GM12878 (cell line): ENCODE measurements at regions not wholly inside any gene's neighbourhood (a gene's known extent, or its start where the extent isn't known, plus 50 kb on each side); places are given as distances from the start of the nearest gene placed in this dataset.

Experiments
- ATAC-seq: fragments of 200-7000 bp; cut with Tn5 transposase; 3 replicates; pipeline ENCODE4 v1.9.1; 2020; ENCODE audit warnings: mild to moderate bottlenecking, moderate library complexity
- BruUV-seq: library from RNA; stranded (reverse); fragments of 400-500 nt; replicated peaks from 2 replicates; lab custom pipeline; 2021; lab: Mats Ljungman, UMichigan
- CTCF ChIA-PET: fragments of 300-600 bp; sonication (Branson Sonifier 250); formaldehyde crosslinking; extraction: SDS; loops from one replicate; lab custom pipeline; 2021; ENCODE audit warnings: inconsistent platforms; lab: Yijun Ruan, JAX
- POLR2A ChIA-PET: fragments of 350-600 bp; formaldehyde crosslinking; extraction: SDS; loops from one replicate; lab custom pipeline; 2021; ENCODE audit warnings: inconsistent platforms; lab: Charles Lee
- RAD21 ChIA-PET: fragments of 300-600 bp; sonication (Branson Sonifier 250); formaldehyde crosslinking; loops from one replicate; lab custom pipeline; 2023; ENCODE audit warnings: antibody characterized with exemption; ENCODE audit not compliant: unreplicated experiment; lab: Charles Lee
- SMC1A ChIA-PET: fragments of 300-600 bp; sonication (Branson Sonifier 250); formaldehyde crosslinking; loops from one replicate; lab custom pipeline; 2023; ENCODE audit not compliant: unreplicated experiment, uncharacterized antibody; lab: Charles Lee
- DNase-seq: peaks from one replicate; pipeline ENCODE4 v3.0.0-alpha.2; 2011; ENCODE audit warnings: low read depth, low spot score
- FAIRE-seq: peaks from 3 replicates; lab custom pipeline; 2011; peaks lifted over from hg19 to GRCh38; lab: Jason Lieb, UNC
- H2AFZ ChIP-seq: 2 replicates; pipeline ENCODE4 v1.6.0; 2011; ENCODE audit warnings: low read depth, low read length, control low read depth; ENCODE audit not compliant: control insufficient read depth
- H3K27ac ChIP-seq: 2 replicates; pipeline ENCODE4 v1.5.1; 2011; ENCODE audit warnings: control low read depth; ENCODE audit not compliant: control insufficient read depth, insufficient read depth
- H3K27me3 ChIP-seq, 2 experiments: replicated peaks in 1 of 2; 2 replicates each; pipeline versions ENCODE4 v1.6.0 to v1.6.1; 2011; ENCODE audit warnings: low read length in 1 of 2; ENCODE audit not compliant: control insufficient read depth in 2 of 2, insufficient read depth in 2 of 2
- H3K36me3 ChIP-seq, 2 experiments: 2 replicates each; pipeline ENCODE4 v1.5.1; 2011; ENCODE audit warnings: low read length in 1 of 2; ENCODE audit not compliant: control insufficient read depth in 2 of 2, insufficient read depth in 2 of 2
- H3K4me1 ChIP-seq: 2 replicates; pipeline ENCODE4 v1.6.1; 2011; ENCODE audit warnings: mild to moderate bottlenecking, low read length, moderate library complexity, mixed read lengths; ENCODE audit not compliant: control insufficient read depth, insufficient read depth
- H3K4me2 ChIP-seq: 2 replicates; pipeline ENCODE4 v1.6.0; 2011; ENCODE audit warnings: control low read depth; ENCODE audit not compliant: control insufficient read depth, insufficient read depth
- H3K4me3 ChIP-seq: fragments of 200-600 bp; sonication (generic); 2 replicates; pipeline ENCODE4 v1.5.1; 2016
- H3K79me2 ChIP-seq: 2 replicates; pipeline ENCODE4 v1.6.0; 2011; ENCODE audit warnings: low read length; ENCODE audit not compliant: control insufficient read depth, insufficient read depth
- H3K9ac ChIP-seq: 2 replicates; pipeline ENCODE4 v1.8.0; 2011; ENCODE audit warnings: low read length, control low read depth, mixed read lengths; ENCODE audit not compliant: control insufficient read depth, insufficient read depth
- H3K9me3 ChIP-seq: replicated peaks from 3 replicates; pipeline ENCODE4 v1.5.1; 2011; ENCODE audit warnings: mild to moderate bottlenecking, low read length; ENCODE audit not compliant: control insufficient read depth, insufficient read depth
- H4K20me1 ChIP-seq: 2 replicates; pipeline ENCODE4 v1.6.0; 2011; ENCODE audit not compliant: control insufficient read depth, insufficient read depth
- BHLHE40 ChIP-seq, 2 experiments: fragments of 450-650 bp in 1 of 2; IDR thresholded peaks; 2 replicates each; pipeline ENCODE4 v1.6.1; 2011 to 2017; ENCODE audit warnings: low read depth in 2 of 2, borderline replicate concordance in 1 of 2, improper control_type of control experiment in 1 of 2, low read length in 1 of 2, mild to moderate bottlenecking in 1 of 2
- CBFB ChIP-seq: IDR thresholded peaks from 2 replicates; pipeline ENCODE4 v1.6.1; 2016; ENCODE audit warnings: antibody characterized with exemption, low read depth
- CREB1 ChIP-seq: IDR thresholded peaks from 2 replicates; pipeline ENCODE4 v1.6.1; 2012; ENCODE audit warnings: low read depth, mild to moderate bottlenecking, inconsistent platforms
- EP300 ChIP-seq, 2 experiments: fragments of 150-350 bp in 1 of 2; IDR thresholded peaks; 2 replicates each; pipeline ENCODE4 v1.6.1; 2011 to 2012; ENCODE audit warnings: low read depth in 2 of 2, low read length in 2 of 2, borderline replicate concordance in 1 of 2, improper control_type of control experiment in 1 of 2, inconsistent platforms in 1 of 2; ENCODE audit not compliant: control insufficient read depth in 1 of 2
- FOS ChIP-seq: IDR thresholded peaks from 3 replicates; pipeline ENCODE4 v1.6.1; 2011; ENCODE audit warnings: borderline replicate concordance; ENCODE audit not compliant: insufficient read length; ENCODE audit errors: extremely low read depth
- GABPA ChIP-seq: IDR thresholded peaks from 2 replicates; pipeline ENCODE4 v1.6.1; 2014; ENCODE audit warnings: antibody characterized with exemption, low read depth, mild to moderate bottlenecking, inconsistent platforms
- HCFC1 ChIP-seq: fragments of 150-350 bp; IDR thresholded peaks from 2 replicates; pipeline ENCODE4 v1.6.1; 2014; ENCODE audit warnings: low read length
- MEF2A ChIP-seq: IDR thresholded peaks from 2 replicates; pipeline ENCODE4 v1.6.1; 2011; ENCODE audit warnings: low read depth, mild to moderate bottlenecking, low read length, moderate library complexity; ENCODE audit not compliant: insufficient read depth
- RBBP5 ChIP-seq: fragments of 200-600 bp; sonication (generic); conservative IDR thresholded peaks from 2 replicates; pipeline ENCODE4 v1.6.1; 2016
- RFX5 ChIP-seq: IDR thresholded peaks from 2 replicates; pipeline ENCODE4 v1.6.1; 2011; ENCODE audit warnings: low read depth, low read length, improper control_type of control experiment
- RUNX3 ChIP-seq: IDR thresholded peaks from 2 replicates; pipeline ENCODE4 v1.6.1; 2012; ENCODE audit warnings: low read length, inconsistent platforms
- STAT1 ChIP-seq: fragments of 450-650 bp; conservative IDR thresholded peaks from 2 replicates; pipeline ENCODE4 v1.6.1; 2014; ENCODE audit warnings: antibody characterized with exemption, mild to moderate bottlenecking
- STAT3 ChIP-seq: IDR thresholded peaks from 2 replicates; pipeline ENCODE4 v1.6.1; 2011; ENCODE audit warnings: low read depth, low read length, improper control_type of control experiment
- TAF1 ChIP-seq: IDR thresholded peaks from 2 replicates; pipeline ENCODE4 v1.6.1; 2011; ENCODE audit warnings: mild to moderate bottlenecking, low read depth, low read length, borderline replicate concordance
- TARDBP ChIP-seq: IDR thresholded peaks from 2 replicates; pipeline ENCODE4 v1.6.1; 2016; ENCODE audit warnings: borderline replicate concordance
- in situ Hi-C: fragments of 300-500 bp; cut with MboI; formaldehyde crosslinking; loops from 9 replicates; pipeline ENCODE4 v1.14.3; 2018; ENCODE audit warnings: mixed read lengths
- intact Hi-C: fragments of 100-400 bp; cut with micrococcal nuclease; formaldehyde crosslinking; loops from one replicate; pipeline ENCODE4 v1.14.2; 2022; ENCODE audit not compliant: unreplicated experiment
- TF ChIP-seq, protein P1 (sequence below): fragments of 450-650 bp; IDR thresholded peaks from 2 replicates; pipeline ENCODE4 v1.6.1; 2016; ENCODE audit warnings: mild to moderate bottlenecking, moderate library complexity, borderline replicate concordance
- TF ChIP-seq, protein P2 (sequence below): fragments of 150-350 bp; IDR thresholded peaks from 2 replicates; pipeline ENCODE4 v1.6.1; 2014; ENCODE audit warnings: mild to moderate bottlenecking, low read depth, low read length
- TF ChIP-seq, protein P3 (sequence below): IDR thresholded peaks from 2 replicates; pipeline ENCODE4 v1.6.1; 2012; ENCODE audit warnings: low read depth, low read length, improper control_type of control experiment

DNA sequence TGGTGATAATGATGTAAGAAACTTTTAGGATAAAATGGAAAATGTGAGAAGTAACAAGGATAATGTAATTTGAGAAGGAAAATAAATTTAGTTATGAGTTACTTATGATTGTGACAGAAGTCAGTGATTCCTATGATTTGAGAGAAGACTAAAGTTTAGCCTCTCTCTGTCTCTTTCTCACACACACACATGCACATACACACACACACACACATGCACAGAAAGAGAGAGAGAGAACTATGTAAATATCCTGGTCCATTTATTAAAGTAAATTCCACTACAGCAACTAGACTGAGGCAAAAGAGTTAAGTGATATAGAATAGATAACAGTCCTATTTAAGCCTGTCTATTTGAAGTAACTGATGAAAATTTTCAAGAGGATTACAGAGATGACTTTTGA, 375.2 kb downstream of the CD109 start:
- Histone ChIP-seq H3K4me2 (no peak overlapping the region), H3K4me1 (no peaks in the 10 kb centered on the region), H3K4me3 (no peak overlapping the region), H2AFZ (no peak overlapping the region), H3K9me3 (no peaks in the 10 kb centered on the region), H3K79me2 (no peaks in the 10 kb centered on the region), H3K27me3 (no peaks in the 10 kb centered on the region; a peak in 1 of 4 replicates), H3K36me3 (no peaks in the 10 kb centered on the region), H3K9ac (no peak overlapping the region), H3K27ac (no peak overlapping the region), H4K20me1 (no peaks in the 10 kb centered on the region)
- ChIA-PET POLR2A (no interaction called here), SMC1A (no interaction called here), CTCF (no interaction called here), RAD21 (no interaction called here)
- intact Hi-C loops, result no loop called here
- no peak for ATAC-seq
- no peak for FAIRE-seq
- no TSS peak for BruUV-seq
- TF ChIP-seq FOS (no peak), EP300 (IDR thresholded peaks at IDR 0.05; ENCODE audit: borderline replicate concordance in 1 of 2, control insufficient read depth in 1 of 2, low read depth in 2 of 2, low read length in 2 of 2) (no peak), RFX5 (no peak), STAT1 (no peak), MEF2A (no peak), TARDBP (no peak), STAT3 (no peak), RBBP5 (no peak), BHLHE40 (IDR thresholded peaks at IDR 0.05; ENCODE audit: borderline replicate concordance in 1 of 2, low read depth in 2 of 2, low read length in 1 of 2) (no peak), CREB1 (no peak), RUNX3 (no peak), TAF1 (no peak), HCFC1 (no peak), CBFB (no peak), GABPA (no peak)
- TF ChIP-seq, protein P1, sequence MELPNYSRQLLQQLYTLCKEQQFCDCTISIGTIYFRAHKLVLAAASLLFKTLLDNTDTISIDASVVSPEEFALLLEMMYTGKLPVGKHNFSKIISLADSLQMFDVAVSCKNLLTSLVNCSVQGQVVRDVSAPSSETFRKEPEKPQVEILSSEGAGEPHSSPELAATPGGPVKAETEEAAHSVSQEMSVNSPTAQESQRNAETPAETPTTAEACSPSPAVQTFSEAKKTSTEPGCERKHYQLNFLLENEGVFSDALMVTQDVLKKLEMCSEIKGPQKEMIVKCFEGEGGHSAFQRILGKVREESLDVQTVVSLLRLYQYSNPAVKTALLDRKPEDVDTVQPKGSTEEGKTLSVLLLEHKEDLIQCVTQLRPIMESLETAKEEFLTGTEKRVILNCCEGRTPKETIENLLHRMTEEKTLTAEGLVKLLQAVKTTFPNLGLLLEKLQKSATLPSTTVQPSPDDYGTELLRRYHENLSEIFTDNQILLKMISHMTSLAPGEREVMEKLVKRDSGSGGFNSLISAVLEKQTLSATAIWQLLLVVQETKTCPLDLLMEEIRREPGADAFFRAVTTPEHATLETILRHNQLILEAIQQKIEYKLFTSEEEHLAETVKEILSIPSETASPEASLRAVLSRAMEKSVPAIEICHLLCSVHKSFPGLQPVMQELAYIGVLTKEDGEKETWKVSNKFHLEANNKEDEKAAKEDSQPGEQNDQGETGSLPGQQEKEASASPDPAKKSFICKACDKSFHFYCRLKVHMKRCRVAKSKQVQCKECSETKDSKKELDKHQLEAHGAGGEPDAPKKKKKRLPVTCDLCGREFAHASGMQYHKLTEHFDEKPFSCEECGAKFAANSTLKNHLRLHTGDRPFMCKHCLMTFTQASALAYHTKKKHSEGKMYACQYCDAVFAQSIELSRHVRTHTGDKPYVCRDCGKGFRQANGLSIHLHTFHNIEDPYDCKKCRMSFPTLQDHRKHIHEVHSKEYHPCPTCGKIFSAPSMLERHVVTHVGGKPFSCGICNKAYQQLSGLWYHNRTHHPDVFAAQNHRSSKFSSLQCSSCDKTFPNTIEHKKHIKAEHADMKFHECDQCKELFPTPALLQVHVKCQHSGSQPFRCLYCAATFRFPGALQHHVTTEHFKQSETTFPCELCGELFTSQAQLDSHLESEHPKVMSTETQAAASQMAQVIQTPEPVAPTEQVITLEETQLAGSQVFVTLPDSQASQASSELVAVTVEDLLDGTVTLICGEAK, result no peak
- TF ChIP-seq, protein P2, sequence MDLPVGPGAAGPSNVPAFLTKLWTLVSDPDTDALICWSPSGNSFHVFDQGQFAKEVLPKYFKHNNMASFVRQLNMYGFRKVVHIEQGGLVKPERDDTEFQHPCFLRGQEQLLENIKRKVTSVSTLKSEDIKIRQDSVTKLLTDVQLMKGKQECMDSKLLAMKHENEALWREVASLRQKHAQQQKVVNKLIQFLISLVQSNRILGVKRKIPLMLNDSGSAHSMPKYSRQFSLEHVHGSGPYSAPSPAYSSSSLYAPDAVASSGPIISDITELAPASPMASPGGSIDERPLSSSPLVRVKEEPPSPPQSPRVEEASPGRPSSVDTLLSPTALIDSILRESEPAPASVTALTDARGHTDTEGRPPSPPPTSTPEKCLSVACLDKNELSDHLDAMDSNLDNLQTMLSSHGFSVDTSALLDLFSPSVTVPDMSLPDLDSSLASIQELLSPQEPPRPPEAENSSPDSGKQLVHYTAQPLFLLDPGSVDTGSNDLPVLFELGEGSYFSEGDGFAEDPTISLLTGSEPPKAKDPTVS, result no peak
- TF ChIP-seq, protein P3, sequence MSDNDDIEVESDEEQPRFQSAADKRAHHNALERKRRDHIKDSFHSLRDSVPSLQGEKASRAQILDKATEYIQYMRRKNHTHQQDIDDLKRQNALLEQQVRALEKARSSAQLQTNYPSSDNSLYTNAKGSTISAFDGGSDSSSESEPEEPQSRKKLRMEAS, result no peak
- in situ Hi-C loops, result no loop called here
- no peak for DNase-seq
